SW 1271 (cell line): ENCODE measurements at regions not wholly inside any gene's neighbourhood (a gene's known extent, or its start where the extent isn't known, plus 50 kb on each side); places are given as distances from the start of the nearest gene placed in this dataset.

Experiments used
- DNase-seq, 2 experiments: peaks; one replicate each; lab custom pipeline; 2025; lab: John Stamatoyannopoulos, UW

DNA sequence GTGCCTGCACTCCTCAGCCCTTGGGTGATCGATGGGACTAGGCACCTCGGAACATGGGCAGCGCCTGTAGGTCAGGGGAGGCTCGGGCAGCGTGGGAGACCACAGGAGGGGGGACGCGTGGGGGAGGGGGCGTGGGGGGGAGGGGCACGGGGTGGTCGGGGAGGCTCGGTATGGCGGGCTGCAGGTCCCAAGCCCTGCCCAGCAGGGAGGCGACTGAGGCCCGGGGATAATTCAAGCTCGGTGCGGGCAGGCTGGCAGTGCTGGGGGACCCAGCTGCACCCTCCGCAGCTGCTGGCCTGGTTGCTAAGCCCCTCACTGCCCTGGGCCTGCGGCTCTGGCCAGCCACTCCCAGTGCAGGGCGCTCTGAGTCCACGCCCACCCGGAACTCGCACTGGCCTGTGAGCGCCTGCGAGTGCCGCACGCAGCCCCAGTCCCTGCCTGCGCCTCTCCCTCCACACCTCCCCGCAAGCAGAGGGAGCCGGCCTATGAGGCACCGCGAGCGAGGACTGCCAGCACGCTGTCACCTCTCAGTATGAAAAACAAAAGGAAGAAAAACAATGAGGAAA, 1698.3 kb upstream of the RAG2 start:
- no peak for DNase-seq

- DNase-seq, result no peak
Measured at GRCh38 chr11:38282718-38283117, 1684.7 kb upstream of the RAG2 start.

DNA sequence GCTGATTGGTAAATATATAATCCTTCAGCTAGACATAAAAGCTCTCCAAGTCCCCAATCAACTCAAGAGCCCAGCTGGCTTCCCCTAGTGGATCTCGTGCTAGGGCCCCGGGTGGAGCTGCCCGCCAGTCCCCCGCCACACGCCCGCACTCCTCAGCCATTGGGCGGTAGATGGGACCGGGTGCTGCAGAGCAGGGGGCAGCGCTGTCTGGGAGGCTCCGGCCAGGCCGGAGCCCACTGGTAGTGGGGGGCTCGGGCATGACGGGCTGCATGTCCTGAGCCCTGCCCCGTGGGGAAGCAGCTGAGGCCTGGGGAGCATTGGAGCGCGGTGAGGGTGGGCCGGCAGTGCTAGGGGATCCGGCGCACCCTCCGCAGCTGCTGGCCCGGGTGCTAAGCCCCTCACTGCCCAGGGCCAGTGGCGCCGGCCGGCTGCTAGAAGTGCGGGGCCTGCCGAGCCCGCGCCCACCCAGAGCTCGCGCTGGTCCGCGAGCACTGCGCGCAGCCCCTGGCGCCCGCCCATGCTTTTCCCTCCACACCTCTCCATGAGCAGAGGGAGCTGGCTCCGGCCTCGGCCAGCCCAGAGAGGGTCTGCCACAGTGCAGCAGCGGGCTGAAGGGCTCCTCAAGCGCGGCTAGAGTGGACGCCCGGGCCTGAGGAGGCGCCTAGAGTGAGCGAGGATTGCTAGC, 1680.6 kb upstream of the RAG2 start:
- no peak for DNase-seq

- no peak for DNase-seq
Measured at GRCh38 chr11:38274031-38274430, 1676.0 kb upstream of the RAG2 start.

DNA sequence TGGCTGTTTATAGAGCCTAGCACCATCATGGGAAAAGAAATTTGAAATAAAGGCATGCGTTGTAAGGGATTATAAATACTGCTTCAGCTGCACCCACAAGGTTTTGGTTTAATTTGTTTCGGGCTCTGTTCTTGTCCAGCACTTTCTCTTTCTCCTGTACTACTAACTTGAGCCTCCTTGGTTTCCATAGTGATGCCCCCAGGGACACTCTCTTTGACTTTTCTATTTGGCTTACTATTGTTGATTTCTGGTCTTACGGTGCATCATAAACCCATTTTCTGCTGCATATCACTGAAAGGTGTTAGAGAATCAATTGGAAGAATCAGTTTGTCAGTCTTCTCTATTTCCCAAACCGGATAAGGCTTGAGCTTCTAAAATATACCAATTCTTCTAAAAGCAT, 1674.3 kb upstream of the RAG2 start:
- no peak for DNase-seq

DNA sequence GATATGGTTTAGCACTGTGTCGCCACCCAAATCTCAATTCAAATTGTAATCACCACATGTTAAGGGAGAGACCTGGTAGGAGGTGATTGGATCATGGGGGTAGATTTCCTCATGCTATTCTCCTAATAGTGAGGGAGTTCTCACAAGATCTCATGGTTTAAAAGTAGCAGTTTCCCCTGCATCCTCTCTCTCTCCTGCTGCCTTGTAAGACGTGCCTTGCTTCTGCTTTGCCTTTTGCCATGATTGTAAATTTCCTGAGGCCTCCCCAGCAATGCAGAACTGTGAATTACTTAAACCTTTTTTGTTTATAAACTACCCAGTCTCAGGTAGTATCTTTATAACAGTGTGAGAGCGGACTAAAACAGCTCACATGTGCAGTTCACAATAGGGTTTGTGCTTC, 1668.7 kb upstream of the RAG2 start:
- DNase-seq, result no peak

GRCh38 chr11:38256436-38256835, 1658.4 kb upstream of the RAG2 start:
- DNase-seq, result no peak

DNA sequence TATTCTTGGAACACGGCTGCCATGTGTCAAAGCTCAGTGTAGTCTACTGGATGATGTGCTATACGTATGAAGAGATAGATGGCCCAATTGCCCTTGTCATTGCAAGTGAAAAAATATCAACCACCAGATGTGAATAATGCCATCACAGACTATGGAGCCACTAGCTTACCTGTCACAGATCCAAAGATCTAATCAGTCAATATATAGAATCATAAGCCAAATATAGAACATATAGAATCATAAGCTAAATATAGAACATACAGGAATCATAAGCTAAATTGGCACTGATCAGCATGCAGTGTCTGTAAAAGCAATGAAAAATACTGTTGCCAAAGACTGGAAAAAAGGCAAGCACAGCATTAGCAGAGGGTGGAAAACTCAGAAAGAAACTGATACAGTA, 1656.9 kb upstream of the RAG2 start:
- no peak for DNase-seq

DNA sequence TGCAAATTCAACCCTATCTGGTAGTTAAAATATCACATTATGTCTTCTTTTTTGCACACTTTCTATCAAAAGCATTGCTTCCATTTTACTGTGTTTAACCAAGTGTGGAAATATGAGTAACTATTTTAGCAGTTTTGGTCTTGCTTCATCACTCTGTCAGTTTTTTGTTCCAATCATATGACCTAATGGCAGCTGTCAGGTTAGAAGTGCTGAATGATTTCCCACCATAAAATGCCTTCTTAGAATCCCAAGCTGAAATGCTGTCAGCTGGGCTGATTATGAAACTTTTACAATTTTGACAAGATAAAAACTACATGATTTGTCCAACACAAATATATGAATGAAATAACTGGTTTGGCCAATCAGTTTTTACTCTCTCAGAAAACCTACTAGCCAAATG, 1654.6 kb upstream of the RAG2 start:
- DNase-seq, result no peak

DNA sequence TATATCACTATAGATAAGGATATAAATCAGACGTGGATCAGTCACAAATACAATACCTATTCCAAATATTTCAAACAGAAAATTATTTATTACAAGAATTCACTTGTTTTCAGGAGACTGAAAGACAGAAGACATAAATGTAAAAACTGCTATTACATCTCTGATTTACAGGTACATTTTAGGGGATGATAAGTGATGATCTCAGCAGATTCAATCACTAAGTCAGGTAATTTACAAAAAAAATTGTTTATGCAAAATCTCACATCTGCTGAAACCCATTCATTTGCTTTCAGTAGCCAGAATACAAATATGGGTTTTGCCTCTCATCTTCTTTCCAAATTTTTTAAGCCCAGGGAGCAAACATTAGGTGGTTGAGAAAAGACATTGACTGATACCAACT, 1648.4 kb upstream of the RAG2 start:
- DNase-seq, result no peak

GRCh38 chr11:38226684-38227083, 1628.6 kb upstream of the RAG2 start:
- no peak for DNase-seq

- no peak for DNase-seq
Measured at GRCh38 chr11:38221295-38221694, 1623.3 kb upstream of the RAG2 start.

DNA sequence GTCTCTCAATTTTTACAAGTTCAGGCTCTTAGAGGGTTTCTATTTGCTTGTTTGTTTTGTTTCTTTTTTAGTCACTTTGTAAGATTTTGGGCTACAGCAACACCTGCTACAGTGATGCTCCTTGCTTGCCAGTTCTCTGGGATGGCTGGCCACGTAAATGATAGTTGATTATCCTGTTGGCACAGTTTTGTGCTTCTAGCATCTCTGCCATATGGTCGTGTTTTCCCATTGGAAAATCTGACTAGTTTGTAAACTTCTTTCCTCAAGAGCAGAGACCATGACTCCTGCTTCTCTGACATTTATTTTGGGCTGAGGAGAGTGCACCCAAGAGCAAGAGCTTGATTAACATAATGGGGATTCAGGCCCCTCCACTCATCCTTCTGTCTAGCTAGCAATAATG, 1621.6 kb upstream of the RAG2 start:
- no peak for DNase-seq

GRCh38 chr11:38208951-38209350, 1610.9 kb upstream of the RAG2 start:
- no peak for DNase-seq

DNA sequence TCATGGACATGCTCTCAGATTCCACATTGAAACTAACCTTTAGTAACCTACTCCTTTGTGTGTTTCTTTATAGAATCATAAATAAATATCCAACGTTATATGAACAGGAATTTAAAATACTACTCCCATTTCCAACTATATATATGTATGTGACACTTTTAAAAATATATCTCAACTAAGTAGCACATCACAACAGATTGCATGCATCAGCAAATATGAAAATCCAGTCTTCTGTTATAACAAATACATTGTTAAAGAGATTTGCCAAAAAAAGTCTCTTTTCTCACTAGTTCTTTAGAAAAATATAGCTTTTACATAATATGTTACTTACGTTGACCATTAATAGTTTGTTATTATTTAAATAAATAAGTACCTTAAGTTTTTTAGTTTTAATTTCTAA, 1608.6 kb upstream of the RAG2 start:
- DNase-seq, result no peak

GRCh38 chr11:38191101-38191500, 1593.1 kb upstream of the RAG2 start:
- no peak for DNase-seq

DNA sequence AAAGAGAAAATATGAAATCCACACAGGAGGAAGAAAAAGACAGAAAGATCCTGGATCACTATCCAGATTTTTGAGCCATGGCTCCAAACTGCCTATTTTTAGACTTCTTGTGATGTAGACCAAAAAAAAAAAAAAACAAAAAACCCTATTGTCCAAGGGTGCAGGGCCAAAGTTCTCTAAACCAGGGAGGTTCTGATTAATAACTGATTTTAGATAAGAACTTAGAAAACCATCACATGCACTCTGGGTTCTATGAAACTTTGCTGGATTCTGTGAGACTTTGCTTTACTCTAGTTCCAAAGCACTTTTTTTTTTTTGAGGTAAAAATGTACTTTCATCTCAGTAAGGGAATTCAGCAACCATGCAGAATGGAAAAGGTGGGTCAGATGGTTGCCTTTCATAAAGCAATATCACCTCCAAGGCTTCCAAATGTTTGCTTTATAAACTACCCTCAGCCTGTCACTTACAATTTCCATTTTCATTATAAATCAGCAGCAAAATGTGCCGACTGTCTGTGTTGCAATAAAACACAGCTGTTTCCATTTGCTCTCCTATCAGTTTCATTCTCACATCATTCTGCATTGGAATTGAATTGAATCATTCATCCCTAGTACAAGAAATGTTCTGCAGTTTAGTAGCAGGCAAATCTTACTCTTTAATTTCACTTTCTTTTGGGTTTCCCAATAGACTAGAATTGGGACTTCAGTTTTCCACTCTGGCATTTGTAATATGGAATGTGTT, 1584.3 kb upstream of the RAG2 start:
- no peak for DNase-seq

DNA sequence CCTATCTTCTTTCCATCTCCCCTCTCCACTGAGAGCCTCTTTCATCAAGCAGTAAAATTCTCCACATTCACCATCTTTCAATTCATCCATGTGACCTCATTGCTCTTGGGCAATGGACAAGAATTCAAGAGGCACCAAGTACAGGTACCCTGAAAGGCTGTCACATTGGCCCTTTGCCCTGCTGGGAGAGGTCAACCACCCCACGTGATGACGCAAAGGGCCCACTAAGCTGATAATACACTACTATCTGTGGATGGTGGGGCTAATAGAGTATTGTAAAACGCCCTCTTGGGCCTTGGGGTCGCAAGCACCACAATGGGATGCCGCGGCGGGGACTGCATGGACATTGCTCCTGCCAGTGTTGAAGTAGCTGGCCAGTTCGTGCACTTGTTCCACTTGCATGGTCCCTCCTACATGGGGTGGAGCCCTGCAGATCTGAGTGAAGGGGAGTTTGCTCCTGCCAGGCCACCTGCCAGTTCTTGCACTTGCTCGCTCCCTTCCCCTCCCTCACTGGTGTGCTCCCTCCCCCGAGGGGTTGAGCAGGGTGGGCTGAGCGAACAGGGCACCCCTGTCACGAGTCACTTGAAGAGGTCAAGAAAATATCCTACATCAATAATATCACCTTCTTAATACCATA, 1578.8 kb upstream of the RAG2 start:
- no peak for DNase-seq

DNA sequence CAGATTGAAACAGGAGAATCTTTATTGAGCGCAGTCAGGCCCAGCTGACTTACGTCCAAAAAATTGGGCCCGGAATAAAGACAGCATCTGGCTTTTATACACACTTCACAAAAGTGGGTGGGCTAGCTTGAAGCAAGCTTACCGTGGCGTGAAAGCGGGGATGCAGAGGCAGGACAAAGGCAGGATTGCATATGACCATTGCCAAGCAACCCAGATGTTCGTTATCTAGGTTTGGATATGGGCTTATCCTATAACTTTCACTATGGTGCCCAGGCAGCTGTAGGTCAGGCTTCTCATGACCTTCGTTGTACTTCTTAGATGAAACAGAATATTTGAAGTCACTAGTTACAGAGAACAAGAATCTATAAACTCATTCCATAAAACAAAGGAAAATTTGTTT, 1575.6 kb upstream of the RAG2 start:
- no peak for DNase-seq

- peak in 1 of 2 experiments; percentile 41 for DNase-seq
Measured at GRCh38 chr11:38169286-38169685, 1571.2 kb upstream of the RAG2 start.

DNA sequence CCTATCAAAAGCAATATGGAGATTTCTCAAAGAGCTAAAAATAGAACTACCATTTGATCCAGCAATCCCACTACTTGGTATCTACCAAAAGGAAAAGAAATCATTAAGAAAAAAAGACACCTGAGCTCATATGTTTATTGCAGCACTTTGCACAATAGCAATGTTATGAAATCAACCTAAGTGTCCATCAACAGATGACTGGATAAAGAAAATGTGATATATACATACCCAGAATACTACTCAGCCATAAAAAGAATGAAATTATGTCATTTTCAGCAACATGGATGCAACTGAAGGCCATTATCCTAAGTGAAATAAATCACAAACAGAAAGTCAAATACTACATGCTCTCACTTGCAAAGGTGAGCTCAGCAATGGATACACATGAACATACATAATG, 1565.5 kb upstream of the RAG2 start:
- no peak for DNase-seq

DNA sequence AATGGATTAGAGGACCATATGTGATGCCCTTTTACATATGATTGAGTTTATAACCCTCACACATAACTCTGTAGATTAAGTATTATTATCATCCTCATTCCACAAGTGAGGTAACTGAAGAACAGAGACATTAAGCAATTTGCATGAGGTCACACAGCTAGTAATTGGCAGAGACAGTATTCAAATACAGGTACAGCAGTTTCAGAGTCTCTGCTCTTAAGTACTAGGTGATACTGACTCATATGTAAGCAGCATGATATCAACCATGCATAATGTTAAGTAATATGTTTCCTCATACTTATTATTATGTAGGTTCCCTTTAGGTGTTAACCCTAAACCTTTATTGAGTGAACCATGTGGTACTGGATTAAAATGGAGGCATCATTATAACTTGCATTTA, 1562.4 kb upstream of the RAG2 start:
- DNase-seq, result no peak

GRCh38 chr11:38159038-38159437, 1561.0 kb upstream of the RAG2 start:
- no peak for DNase-seq
